ENCODE measurements at regions not wholly inside any gene's neighbourhood (a gene's known extent, or its start where the extent isn't known, plus 50 kb on each side); places are given as distances from the start of the nearest gene placed in this dataset.

DNA sequence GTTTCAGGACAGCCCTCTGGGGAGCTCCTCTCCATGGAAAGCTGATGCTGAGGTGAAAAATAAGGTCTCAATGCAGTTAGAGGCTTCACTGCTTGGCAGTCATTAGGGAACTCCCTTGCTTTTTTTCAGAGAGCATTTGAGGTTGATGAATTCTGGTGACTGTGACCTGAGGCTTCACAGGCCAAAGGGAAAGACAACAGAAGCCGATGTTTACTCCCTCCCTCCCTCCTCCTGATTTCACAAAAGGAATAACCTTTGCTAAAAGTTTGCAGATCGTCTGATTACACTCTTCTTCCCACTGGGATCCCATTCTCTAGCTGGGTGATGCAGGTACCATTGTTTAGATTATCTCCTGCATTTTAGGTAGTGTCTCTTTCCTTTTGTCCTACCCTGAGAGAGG lies 329.4 kb downstream of the KIF4B start:
- no peak for DNase-seq
- no peaks in the 10 kb centered on the region for H3F3A ChIP-seq (ENCODE audit: insufficient read depth, low read length)
- no peaks in the 10 kb centered on the region for H3K4me1 ChIP-seq (ENCODE audit: low read length)
- no peak overlapping the region for H3K4me3 ChIP-seq (ENCODE audit: low read length)
- TF ChIP-seq EZH2phosphoT487 (IDR thresholded peaks at IDR 0.05; ENCODE audit: low read length) (no peak), EZH2 (optimal IDR thresholded peaks at IDR 0.05; ENCODE audit: low read depth, low read length) (no peak)
- TF ChIP-seq, protein P1, sequence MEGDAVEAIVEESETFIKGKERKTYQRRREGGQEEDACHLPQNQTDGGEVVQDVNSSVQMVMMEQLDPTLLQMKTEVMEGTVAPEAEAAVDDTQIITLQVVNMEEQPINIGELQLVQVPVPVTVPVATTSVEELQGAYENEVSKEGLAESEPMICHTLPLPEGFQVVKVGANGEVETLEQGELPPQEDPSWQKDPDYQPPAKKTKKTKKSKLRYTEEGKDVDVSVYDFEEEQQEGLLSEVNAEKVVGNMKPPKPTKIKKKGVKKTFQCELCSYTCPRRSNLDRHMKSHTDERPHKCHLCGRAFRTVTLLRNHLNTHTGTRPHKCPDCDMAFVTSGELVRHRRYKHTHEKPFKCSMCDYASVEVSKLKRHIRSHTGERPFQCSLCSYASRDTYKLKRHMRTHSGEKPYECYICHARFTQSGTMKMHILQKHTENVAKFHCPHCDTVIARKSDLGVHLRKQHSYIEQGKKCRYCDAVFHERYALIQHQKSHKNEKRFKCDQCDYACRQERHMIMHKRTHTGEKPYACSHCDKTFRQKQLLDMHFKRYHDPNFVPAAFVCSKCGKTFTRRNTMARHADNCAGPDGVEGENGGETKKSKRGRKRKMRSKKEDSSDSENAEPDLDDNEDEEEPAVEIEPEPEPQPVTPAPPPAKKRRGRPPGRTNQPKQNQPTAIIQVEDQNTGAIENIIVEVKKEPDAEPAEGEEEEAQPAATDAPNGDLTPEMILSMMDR (IDR thresholded peaks at IDR 0.05; ENCODE audit: low read length): no peak
- H3K27ac ChIP-seq (ENCODE audit: low read length): no peak overlapping the region
- no peaks in the 10 kb centered on the region for H4K20me1 ChIP-seq (ENCODE audit: insufficient read depth, low read length)
- no peaks in the 10 kb centered on the region for H3K79me2 ChIP-seq (ENCODE audit: low read length)
- no peak overlapping the region for H3K4me2 ChIP-seq (ENCODE audit: low read depth, low read length)
- H3K9me3 ChIP-seq (replicated peaks; ENCODE audit: insufficient read depth, low read length): no peaks in the 10 kb centered on the region
- no peaks in the 10 kb centered on the region for H3K27me3 ChIP-seq (replicated peaks; ENCODE audit: insufficient read depth, low read length)
- no peak overlapping the region for H3K9ac ChIP-seq (ENCODE audit: low read length)
- H3K9me2 ChIP-seq (replicated peaks; ENCODE audit: insufficient read depth, low read length): no peaks in the 10 kb centered on the region
- H3K36me3 ChIP-seq (replicated peaks; ENCODE audit: insufficient read depth, low read length): no peaks in the 10 kb centered on the region
- H2AFZ ChIP-seq (ENCODE audit: low read length): no peak overlapping the region

DNA sequence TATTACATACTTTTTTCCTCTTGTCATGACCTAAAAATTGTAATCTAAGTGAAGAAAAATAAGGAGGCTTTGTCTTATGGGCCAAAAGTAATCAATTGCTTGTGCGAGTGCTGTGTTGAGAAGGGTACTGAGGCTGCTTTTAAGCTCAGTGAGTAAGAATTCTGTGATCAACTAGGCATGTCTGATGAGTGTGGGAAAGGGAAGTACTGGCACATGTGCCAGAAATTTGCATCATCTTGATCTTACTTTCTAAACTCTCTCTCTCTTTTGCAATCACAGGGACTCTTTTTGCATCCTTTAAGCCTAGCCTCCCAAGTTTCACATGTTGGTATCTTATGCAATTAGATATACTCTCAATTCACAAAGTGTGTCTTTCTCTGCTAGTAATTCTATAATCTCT lies 329.9 kb downstream of the KIF4B start:
- Histone ChIP-seq H3K36me3 (replicated peaks; ENCODE audit: insufficient read depth, low read length) (no peaks in the 10 kb centered on the region), H2AFZ (ENCODE audit: low read length) (no peak overlapping the region)

DNA sequence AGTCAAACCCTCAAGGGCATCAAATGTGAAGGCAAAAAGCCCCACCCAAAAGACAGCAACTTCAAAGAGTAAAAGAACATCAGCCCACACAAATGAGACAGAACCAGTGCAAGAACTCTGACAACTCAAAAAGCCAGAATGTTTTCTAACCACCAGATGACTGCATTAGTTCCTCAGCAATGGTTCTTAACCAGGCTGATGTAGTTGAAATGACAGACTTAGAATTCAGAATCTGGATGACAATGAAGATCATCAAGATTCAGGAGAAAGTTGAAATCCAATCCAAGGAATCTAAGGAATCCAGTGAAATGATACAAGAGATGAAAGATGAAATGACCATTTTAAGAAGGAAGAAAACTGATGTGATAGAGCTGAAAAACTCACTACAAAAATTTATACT lies 339.7 kb downstream of the KIF4B start:
- no peak overlapping the region for H3K27ac ChIP-seq (ENCODE audit: low read length)
- DNase-seq: no peak
- H3K79me2 ChIP-seq (ENCODE audit: low read length): no peaks in the 10 kb centered on the region
- TF ChIP-seq EZH2 (optimal IDR thresholded peaks at IDR 0.05; ENCODE audit: low read depth, low read length) (no peak), EZH2phosphoT487 (IDR thresholded peaks at IDR 0.05; ENCODE audit: low read length) (no peak)
- TF ChIP-seq, protein P1 (IDR thresholded peaks at IDR 0.05; ENCODE audit: low read length): no peak
- H3K36me3 ChIP-seq (replicated peaks; ENCODE audit: insufficient read depth, low read length): no peaks in the 10 kb centered on the region
- H3K4me3 ChIP-seq (ENCODE audit: low read length): no peak overlapping the region
- H3F3A ChIP-seq (ENCODE audit: insufficient read depth, low read length): no peaks in the 10 kb centered on the region
- H3K4me1 ChIP-seq (ENCODE audit: low read length): no peaks in the 10 kb centered on the region
- no peaks in the 10 kb centered on the region for H3K9me2 ChIP-seq (replicated peaks; ENCODE audit: insufficient read depth, low read length)
- H3K4me2 ChIP-seq (ENCODE audit: low read depth, low read length): no peak overlapping the region
- H3K9me3 ChIP-seq (replicated peaks; ENCODE audit: insufficient read depth, low read length): no peaks in the 10 kb centered on the region
- no peak overlapping the region for H2AFZ ChIP-seq (ENCODE audit: low read length)
- no peaks in the 10 kb centered on the region for H4K20me1 ChIP-seq (ENCODE audit: insufficient read depth, low read length)
- no peaks in the 10 kb centered on the region for H3K27me3 ChIP-seq (replicated peaks; ENCODE audit: insufficient read depth, low read length)
- no peak overlapping the region for H3K9ac ChIP-seq (ENCODE audit: low read length)

More for the DNA sequence above, 329.9 kb downstream of the KIF4B start:
- H3K4me3 ChIP-seq (ENCODE audit: low read length): no peak overlapping the region
- H3F3A ChIP-seq (ENCODE audit: insufficient read depth, low read length): no peaks in the 10 kb centered on the region
- no peak overlapping the region for H3K4me2 ChIP-seq (ENCODE audit: low read depth, low read length)
- H3K27ac ChIP-seq (ENCODE audit: low read length): no peak overlapping the region
- H3K9me3 ChIP-seq (replicated peaks; ENCODE audit: insufficient read depth, low read length): no peaks in the 10 kb centered on the region
- H4K20me1 ChIP-seq (ENCODE audit: insufficient read depth, low read length): no peaks in the 10 kb centered on the region
- no peaks in the 10 kb centered on the region for H3K9me2 ChIP-seq (replicated peaks; ENCODE audit: insufficient read depth, low read length)
- no peak for DNase-seq
- no peak overlapping the region for H3K9ac ChIP-seq (ENCODE audit: low read length)
- TF ChIP-seq, protein P1 (IDR thresholded peaks at IDR 0.05; ENCODE audit: low read length): no peak
- TF ChIP-seq EZH2phosphoT487 (IDR thresholded peaks at IDR 0.05; ENCODE audit: low read length): no peak
- TF ChIP-seq EZH2 (optimal IDR thresholded peaks at IDR 0.05; ENCODE audit: low read depth, low read length): no peak
- H3K79me2 ChIP-seq (ENCODE audit: low read length): no peaks in the 10 kb centered on the region
- no peaks in the 10 kb centered on the region for H3K4me1 ChIP-seq (ENCODE audit: low read length)
- no peaks in the 10 kb centered on the region for H3K27me3 ChIP-seq (replicated peaks; ENCODE audit: insufficient read depth, low read length)

Data from MM.1S (cell line).